HG03064 (cell line): ENCODE measurements at regions not wholly inside any gene's neighbourhood (a gene's known extent, or its start where the extent isn't known, plus 50 kb on each side); places are given as distances from the start of the nearest gene placed in this dataset.

Experiments
- ATAC-seq: cut with Tn5 transposase; IDR thresholded peaks from one replicate; pipeline ENCODE4 v1.9.1; 2021; ENCODE audit warnings: low read depth; ENCODE audit not compliant: unreplicated experiment

- no peak for ATAC-seq
These were observed 746.3 kb upstream of the RAB6C start for GRCh38 chr2:129233166-129233565.

DNA sequence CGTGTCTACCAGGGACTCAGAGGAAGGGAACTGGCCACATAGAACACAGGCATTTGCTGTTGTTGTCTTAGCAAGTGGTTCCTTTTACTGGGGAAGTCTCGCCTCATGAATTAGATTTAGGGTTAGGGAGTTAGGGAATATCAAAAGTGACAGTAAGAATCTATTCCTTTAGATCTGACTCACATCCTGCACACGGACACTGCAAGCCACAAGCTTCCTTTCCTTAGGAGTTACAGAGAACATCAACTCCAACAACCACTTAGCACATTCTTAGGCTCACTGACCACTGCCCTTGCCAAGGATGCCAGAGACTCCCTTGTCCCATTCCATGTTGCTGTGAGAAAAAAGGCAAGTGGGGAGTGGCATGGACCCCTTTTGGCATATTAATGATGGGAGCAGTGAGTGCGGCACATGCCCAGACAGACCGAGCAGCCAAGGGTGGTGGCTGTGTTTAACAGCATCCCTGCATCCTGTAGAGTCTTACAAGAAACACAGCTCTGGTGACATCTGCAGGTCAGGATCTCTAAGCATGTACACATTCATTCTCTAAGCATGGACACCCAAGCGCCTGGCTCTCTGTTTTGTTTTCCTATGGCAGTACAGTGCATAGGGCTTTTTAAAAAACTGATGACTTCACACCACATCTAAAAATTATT lies 745.6 kb upstream of the RAB6C start:
- ATAC-seq, result no peak

- no peak for ATAC-seq
These were observed 742.9 kb upstream of the RAB6C start for GRCh38 chr2:129236601-129237000.

DNA sequence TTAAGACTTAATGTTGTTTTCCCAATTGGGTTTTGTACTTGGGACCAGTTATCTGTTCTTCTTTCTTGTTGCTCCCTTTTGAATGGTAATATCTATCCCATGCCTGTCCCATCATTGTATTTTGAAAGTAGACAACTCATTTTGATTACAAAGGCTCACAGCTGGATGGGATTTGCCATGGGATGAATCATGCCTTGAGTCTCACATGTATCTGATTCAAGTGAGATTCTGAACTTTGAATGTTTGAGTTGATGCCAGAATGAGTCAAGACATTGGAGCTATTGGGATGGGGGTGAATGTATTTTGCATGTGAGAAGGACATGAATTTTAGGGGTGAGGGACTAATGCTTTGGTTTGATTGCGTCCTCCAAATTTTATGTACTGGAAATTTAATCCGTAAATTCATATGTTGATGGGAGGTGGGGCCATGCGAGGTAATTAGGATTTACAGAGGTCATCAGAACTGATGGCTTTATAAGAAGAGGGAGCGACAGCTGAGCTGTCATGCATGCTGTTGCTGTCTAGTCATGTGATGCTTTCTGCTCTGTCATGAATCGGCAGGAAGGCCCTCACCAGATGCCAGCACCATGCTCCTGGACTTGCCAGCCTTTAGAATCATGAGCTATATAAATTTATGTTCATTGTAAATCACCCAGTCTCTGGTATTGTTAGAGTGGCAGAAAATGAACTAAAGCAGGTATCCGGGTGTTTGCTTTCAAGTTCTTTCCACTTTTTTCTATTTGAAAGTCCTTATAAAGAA lies 741.3 kb upstream of the RAB6C start:
- ATAC-seq, result no peak

DNA sequence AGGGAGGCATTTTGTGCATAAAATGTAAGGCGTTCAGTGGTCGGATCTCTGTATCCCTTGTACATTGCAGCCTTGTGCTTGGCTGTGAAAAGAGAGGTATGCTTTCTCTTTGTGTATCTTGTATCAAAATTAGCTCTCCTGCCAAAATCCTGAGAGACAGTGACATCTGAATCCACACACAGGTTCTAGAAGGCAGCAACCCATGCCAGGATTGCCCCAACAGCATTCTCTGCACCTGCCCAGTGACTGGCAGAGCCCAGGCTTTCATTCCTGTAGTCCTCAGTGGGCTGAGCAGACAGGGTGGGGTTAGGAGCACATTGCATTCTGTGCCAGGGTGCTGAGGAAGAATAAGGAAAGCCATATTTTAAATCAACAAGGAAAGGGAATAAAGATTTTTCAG lies 740.3 kb upstream of the RAB6C start:
- no peak for ATAC-seq

GRCh38 chr2:129240061-129240460 lies 739.4 kb upstream of the RAB6C start:
- ATAC-seq, result no peak

- no peak for ATAC-seq
These were observed 737.2 kb upstream of the RAB6C start for GRCh38 chr2:129242269-129242668.

GRCh38 chr2:129247751-129248150 lies 731.7 kb upstream of the RAB6C start:
- ATAC-seq, result no peak

DNA sequence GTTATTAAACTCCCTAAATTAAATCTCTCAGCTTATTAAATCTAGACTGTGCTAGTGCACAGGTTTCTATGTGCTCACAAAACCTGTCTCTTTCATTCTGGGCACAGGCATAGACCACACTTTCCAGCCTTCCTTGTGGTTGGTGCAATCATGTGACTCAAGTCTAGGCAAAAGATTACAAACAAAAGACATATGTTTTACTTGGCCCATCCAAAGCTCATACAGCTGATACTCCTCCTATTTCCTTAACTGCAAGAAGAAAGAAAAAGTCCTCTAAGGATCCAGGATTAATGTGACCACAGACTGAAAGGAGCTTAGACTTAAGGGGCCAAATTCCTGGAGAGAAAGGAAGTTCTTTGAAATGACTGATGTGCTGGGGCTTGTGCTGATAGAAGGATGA lies 731.3 kb upstream of the RAB6C start:
- ATAC-seq, result no peak

- ATAC-seq, result no peak
These were observed 726.5 kb upstream of the RAB6C start for GRCh38 chr2:129252781-129253460.

DNA sequence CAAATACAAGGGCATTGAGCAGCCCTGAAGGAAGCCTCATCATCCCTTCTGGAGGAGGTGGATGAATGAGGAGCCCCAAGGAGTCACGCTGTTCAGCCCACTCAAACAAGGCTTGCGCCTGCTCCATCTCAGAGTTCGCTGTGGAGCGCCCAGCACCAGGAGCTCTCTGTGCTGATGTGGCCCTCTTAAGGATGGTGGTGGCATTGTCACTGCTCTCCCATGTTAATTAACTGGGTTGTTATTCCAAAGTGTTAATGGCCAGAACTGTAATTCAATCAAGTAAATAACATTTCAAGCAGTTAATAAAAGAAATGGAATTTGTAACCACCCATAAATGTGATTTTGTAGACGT lies 726.0 kb upstream of the RAB6C start:
- ATAC-seq, result no peak

DNA sequence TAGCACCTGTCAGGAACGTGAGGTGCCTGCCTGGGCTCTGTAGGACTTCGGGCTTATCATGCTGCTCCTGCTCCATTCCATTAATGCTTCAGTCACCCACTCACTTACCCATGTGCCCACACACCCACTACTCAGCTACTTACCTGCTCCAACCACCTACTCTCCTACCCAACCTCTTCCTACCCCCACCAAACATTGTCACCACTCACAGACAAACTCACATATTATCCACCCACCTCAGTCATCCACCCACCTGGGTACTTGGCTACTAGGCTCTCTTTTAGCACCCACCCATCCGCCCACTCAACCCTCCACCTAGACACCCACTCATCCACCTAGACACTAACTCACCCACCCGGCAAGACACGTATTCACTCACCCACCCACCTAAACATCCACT lies 724.7 kb upstream of the RAB6C start:
- ATAC-seq, result no peak

DNA sequence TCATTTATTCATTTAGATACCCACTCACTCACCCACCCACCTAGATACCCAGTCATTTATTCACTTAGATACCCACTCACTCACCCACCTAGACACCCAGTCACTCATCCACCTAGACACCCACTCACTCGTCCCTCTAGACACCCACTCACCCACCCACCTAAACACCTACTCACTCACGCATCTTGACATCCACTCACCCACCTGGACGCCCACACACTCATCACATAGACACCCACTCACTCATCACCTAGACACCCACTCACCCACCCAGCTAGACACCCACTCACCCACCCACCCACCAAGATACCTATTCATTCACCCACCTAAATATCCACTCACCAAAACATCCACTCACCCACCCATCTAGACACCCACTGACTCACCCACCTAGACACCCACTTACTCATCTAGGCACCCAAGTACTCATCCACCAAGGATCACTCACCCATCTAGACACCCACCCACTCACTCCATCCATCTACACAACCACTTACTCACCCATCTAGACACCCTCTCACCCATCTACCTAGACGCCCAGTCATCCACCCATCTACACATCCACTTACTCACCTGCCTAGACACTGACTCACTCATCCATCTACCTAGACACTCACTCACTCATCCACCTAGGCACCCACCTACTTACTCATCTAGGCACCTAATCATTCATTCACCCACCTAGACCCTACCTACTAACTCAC lies 723.7 kb upstream of the RAB6C start:
- no peak for ATAC-seq

- no peak for ATAC-seq
These were observed 722.8 kb upstream of the RAB6C start for GRCh38 chr2:129256642-129257041.

DNA sequence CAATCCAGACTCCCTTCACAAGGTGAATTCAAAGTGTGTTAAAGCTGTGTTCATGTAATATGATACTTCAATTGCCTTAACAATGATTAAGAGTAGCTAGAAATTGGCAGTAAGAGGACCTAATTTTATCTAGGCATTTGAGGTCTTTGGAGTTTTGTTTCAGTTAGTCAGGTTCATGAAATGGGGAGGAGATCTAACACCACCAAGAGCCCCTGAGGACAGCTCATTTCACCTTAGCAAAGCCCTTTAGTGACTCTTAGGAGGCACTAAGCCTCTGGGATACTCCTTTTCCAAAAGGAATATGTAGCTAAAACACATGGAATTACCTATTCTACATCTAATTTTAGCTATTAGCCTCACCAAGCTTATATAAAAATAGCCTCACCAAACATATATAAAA lies 716.5 kb upstream of the RAB6C start:
- no peak for ATAC-seq

- ATAC-seq, result no peak
These were observed 715.5 kb upstream of the RAB6C start for GRCh38 chr2:129263939-129264338.

DNA sequence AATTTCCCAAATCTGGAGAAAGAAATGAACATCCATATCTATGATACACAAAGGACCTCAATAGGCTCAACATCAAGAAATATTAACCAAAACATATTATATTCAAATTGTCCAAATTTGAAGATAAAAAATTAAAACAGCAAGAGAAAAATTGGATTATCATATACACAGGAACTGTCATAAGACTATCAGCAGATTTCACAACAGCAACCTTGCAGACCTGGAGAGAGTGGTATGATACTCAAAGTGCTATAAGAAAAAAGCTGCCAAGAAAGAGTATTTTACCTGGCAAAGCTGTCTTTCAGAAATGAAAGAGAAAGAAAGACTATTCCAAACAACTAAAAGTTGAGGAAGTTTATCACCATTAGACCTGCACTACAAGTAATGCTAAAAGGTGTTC lies 711.9 kb upstream of the RAB6C start:
- no peak for ATAC-seq

GRCh38 chr2:129273266-129274037 lies 706.0 kb upstream of the RAB6C start:
- ATAC-seq, result no peak

GRCh38 chr2:129274038-129274415 lies 705.4 kb upstream of the RAB6C start:
- no peak for ATAC-seq

- ATAC-seq, result no peak
These were observed 704.5 kb upstream of the RAB6C start for GRCh38 chr2:129274918-129275317.

GRCh38 chr2:129275706-129276105 lies 703.8 kb upstream of the RAB6C start:
- ATAC-seq, result no peak
